ENCODE measurements at regions not wholly inside any gene's neighbourhood (a gene's known extent, or its start where the extent isn't known, plus 50 kb on each side); places are given as distances from the start of the nearest gene placed in this dataset.
A peak's percentile ranks its signal among the peaks of the same experiment; 100 is the strongest.

- no peak overlapping the region for H3K4me3 ChIP-seq (ENCODE audit: low read length)
- TF ChIP-seq, protein P1, sequence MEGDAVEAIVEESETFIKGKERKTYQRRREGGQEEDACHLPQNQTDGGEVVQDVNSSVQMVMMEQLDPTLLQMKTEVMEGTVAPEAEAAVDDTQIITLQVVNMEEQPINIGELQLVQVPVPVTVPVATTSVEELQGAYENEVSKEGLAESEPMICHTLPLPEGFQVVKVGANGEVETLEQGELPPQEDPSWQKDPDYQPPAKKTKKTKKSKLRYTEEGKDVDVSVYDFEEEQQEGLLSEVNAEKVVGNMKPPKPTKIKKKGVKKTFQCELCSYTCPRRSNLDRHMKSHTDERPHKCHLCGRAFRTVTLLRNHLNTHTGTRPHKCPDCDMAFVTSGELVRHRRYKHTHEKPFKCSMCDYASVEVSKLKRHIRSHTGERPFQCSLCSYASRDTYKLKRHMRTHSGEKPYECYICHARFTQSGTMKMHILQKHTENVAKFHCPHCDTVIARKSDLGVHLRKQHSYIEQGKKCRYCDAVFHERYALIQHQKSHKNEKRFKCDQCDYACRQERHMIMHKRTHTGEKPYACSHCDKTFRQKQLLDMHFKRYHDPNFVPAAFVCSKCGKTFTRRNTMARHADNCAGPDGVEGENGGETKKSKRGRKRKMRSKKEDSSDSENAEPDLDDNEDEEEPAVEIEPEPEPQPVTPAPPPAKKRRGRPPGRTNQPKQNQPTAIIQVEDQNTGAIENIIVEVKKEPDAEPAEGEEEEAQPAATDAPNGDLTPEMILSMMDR (conservative IDR thresholded peaks at IDR 0.05; ENCODE audit: low read length) = no peak
These were observed 65.6 kb upstream of the PCGF5 start for GRCh38 chr10:91154842-91155241.

GRCh38 chr10:91156196-91156595, 64.3 kb upstream of the PCGF5 start:
- no peak overlapping the region for H3K4me3 ChIP-seq (ENCODE audit: low read length)
- TF ChIP-seq, protein P1 (conservative IDR thresholded peaks at IDR 0.05; ENCODE audit: low read length) = no peak
- no peak for DNase-seq (ENCODE audit: low read depth)

More at GRCh38 chr10:91154842-91155241, 65.6 kb upstream of the PCGF5 start:
- no peak for DNase-seq (ENCODE audit: low read depth)

DNA sequence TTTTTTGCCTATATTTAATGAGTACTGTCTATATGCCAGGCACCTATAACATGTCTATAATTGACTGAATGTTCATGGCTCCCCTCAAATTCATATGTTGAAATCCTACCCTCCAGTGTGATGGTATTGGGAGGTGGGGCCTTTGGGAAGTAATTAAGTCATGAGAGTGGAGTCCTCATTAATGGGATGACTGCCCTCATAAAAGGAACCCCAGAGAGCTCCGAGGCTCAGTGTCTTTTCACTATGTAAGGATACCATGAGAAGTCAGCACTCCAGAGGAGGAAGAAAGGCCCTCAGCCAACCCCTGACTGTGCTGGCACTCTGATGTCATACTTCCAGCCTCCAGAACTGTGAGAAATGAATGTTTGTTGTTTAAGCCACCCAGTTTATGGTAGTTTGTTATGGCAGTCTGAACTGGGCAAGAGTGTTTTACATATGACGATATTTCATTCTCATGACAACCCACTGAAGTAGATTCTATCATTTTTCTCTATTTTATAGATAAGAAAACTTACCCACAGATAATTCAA, 61.1 kb upstream of the PCGF5 start:
- TF ChIP-seq, protein P1 (conservative IDR thresholded peaks at IDR 0.05; ENCODE audit: low read length) = no peak
- no peak overlapping the region for H3K4me3 ChIP-seq (ENCODE audit: low read length)
- no peak for DNase-seq (ENCODE audit: low read depth)

DNA sequence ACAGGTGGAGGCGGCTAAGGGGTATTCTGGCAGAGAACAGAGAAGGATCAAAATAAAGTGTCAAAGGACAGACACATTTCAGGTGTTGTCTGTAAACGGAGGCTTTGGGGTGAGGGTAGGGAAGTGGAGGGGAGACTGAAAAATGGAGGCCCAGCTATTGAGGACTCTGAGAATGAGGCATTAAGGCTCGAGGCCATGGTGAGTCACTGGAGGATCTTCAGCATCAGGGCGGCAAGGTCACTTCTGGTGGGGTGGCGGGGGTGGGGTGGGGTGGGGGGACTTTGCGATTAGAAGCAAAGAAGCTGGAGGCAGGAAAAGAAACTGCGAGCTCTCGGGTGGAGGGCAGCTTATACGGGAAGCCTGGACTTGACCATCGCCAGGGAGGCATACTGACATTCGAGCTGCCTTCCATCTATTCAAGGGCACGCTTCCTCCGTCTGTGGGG, 58.4 kb upstream of the PCGF5 start:
- DNase-seq (ENCODE audit: low read depth) = peak; percentile 27

DNA sequence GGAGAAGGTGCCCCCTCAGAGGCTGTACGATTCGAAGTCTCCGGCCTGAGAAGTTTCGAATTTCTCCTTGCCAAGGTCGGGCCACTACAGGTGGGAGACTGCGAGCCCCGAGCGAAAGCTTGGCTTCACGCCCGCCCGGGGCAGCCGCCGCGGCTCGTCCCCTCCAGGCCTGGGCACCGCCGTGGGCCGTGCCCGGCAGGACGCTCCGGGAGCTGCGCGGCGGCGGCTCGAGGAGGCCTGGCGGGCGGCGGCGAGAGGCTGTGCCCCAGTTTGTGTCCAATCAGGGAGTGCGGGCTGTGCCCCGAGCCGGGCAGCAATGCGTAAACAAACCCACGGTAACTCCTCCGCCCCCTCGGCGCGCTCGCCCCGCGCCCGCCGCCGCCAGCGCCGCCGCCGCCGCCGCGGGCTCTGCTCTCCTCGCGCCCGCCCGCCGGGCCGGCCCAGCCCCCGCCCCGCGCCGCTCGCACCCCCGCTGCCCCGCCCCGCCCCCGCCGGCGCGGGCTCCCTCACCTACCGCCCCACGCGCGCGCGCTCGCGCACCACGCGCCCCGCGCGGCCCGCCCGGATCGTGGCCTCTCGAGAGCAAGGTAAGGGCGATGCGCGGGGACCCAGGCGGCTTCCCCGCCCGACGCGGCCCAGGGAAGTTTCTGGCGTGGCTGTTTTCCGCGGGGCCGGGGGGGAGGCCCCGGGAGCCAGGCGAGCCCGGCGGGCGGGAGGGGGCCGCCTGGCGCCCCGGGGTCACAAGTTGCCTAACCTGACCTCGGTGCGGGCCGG, 57.8 kb upstream of the PCGF5 start:
- DNase-seq (ENCODE audit: low read depth) = peak; percentile 76
- TF ChIP-seq, protein P1 (conservative IDR thresholded peaks at IDR 0.05; ENCODE audit: low read length) = no peak
- H3K4me3 ChIP-seq (ENCODE audit: low read length) = peak overlapping the region; percentile 78

More for the DNA sequence above, 58.4 kb upstream of the PCGF5 start:
- peak overlapping the region; percentile 78 for H3K4me3 ChIP-seq (ENCODE audit: low read length)
- TF ChIP-seq, protein P1 (conservative IDR thresholded peaks at IDR 0.05; ENCODE audit: low read length) = no peak

- TF ChIP-seq, protein P1 (conservative IDR thresholded peaks at IDR 0.05; ENCODE audit: low read length) = no peak
- H3K4me3 ChIP-seq (ENCODE audit: low read length) = peak overlapping the region; percentile 78
- DNase-seq (ENCODE audit: low read depth) = peak; percentile 64
These were observed 57.1 kb upstream of the PCGF5 start for GRCh38 chr10:91163269-91163868.
